ENCODE measurements at regions not wholly inside any gene's neighbourhood (a gene's known extent, or its start where the extent isn't known, plus 50 kb on each side); places are given as distances from the start of the nearest gene placed in this dataset.
"Not testable (repeated sequence)": the region's sequence is repeated elsewhere in the genome, so short reads cannot be mapped to it uniquely, and the experiment has no call there.

DNA sequence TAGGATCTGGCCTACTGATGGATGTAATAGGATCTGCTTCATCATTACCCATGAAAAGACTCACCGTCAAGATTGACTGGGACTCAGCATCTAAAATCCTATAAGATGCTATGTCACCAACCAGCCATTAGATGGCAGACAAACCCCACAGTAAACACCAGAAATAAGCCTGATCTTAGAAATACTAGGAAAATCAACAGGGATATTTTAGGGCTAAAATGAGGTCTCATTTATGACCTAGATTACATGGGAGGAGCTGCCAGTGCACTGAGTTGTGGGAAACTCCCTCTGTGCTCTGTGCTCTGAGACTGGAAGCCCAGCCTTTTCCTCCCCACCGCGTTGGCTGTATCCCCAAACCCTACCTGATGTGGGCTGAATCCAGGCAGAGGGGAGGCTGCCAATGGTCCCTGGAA, 1335.8 kb downstream of the RPIA start:
- TF ChIP-seq, protein P1, sequence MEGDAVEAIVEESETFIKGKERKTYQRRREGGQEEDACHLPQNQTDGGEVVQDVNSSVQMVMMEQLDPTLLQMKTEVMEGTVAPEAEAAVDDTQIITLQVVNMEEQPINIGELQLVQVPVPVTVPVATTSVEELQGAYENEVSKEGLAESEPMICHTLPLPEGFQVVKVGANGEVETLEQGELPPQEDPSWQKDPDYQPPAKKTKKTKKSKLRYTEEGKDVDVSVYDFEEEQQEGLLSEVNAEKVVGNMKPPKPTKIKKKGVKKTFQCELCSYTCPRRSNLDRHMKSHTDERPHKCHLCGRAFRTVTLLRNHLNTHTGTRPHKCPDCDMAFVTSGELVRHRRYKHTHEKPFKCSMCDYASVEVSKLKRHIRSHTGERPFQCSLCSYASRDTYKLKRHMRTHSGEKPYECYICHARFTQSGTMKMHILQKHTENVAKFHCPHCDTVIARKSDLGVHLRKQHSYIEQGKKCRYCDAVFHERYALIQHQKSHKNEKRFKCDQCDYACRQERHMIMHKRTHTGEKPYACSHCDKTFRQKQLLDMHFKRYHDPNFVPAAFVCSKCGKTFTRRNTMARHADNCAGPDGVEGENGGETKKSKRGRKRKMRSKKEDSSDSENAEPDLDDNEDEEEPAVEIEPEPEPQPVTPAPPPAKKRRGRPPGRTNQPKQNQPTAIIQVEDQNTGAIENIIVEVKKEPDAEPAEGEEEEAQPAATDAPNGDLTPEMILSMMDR (IDR thresholded peaks at IDR 0.05): peak in 2 of 5 experiments; percentile 11 to 23
- TF ChIP-seq POLR2A (IDR thresholded peaks at IDR 0.05): not testable (repeated sequence)

All from tibial nerve (tissue), 3 donors.